ENCODE measurements at regions not wholly inside any gene's neighbourhood (a gene's known extent, or its start where the extent isn't known, plus 50 kb on each side); places are given as distances from the start of the nearest gene placed in this dataset.

DNA sequence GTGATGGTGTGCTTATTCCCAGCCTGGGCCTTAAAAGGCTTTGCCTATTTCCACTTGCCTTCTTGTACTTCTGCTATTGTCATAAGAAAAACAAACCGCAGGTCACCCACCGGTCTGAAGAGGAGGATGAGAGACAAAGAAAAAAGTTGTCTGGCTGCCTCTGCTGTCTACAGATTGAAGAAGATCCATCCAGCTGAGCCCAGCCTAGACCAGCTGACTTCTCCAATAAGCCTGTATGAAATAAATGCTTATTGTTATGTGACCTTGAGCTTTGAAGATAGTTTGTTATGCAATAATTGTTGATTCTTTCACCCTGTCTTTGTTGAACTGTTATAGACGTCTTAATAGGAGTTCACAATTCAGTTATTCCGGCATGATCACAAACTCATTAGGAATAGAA, 223.8 kb upstream of the PRSS16 start:
- Histone ChIP-seq H3K23me2 (ENCODE audit: insufficient read length, low read depth, low read length, poor library complexity, severe bottlenecking) (no peaks in the 10 kb centered on the region), H2AK5ac (ENCODE audit: insufficient read length, low read length) (no peak overlapping the region), H4K20me1 (ENCODE audit: control insufficient read depth, insufficient read depth, insufficient read length) (no peaks in the 10 kb centered on the region), H4K91ac (ENCODE audit: insufficient read length, low read depth, low read length) (no peak overlapping the region), H2BK120ac (ENCODE audit: low read depth, low read length, poor library complexity, severe bottlenecking) (no peak overlapping the region), H2BK20ac (ENCODE audit: low read depth, low read length, poor library complexity, severe bottlenecking) (no peak overlapping the region), H3K79me2 (ENCODE audit: insufficient read depth, low read length) (no peaks in the 10 kb centered on the region), H3K23ac (ENCODE audit: insufficient read length, low read depth, low read length) (no peak overlapping the region), H3K4me1 (ENCODE audit: insufficient read depth, low read length) (no peaks in the 10 kb centered on the region), H2BK12ac (ENCODE audit: insufficient read length, low read depth, low read length) (no peak overlapping the region), H3K4ac (ENCODE audit: low read depth, low read length) (no peak overlapping the region), H3K18ac (ENCODE audit: insufficient read length, low read depth, low read length) (no peak overlapping the region), H3K9me3 (ENCODE audit: control insufficient read depth, low read depth, low read length) (no peaks in the 10 kb centered on the region), H3K4me2 (ENCODE audit: insufficient read depth, insufficient read length, low read length) (no peak overlapping the region), H2AFZ (ENCODE audit: low read length) (no peak overlapping the region), H4K5ac (ENCODE audit: insufficient read length, low read depth, low read length) (no peak overlapping the region), H3K27ac (ENCODE audit: insufficient read length, low read depth, low read length) (no peak overlapping the region), H2BK5ac (ENCODE audit: insufficient read length, low read length) (no peak overlapping the region), H3T11ph (ENCODE audit: low read length) (no peak overlapping the region), H3K56ac (ENCODE audit: insufficient read length, low read depth, low read length) (no peak overlapping the region), H3K27me3 (ENCODE audit: insufficient read depth, low read length) (no peaks in the 10 kb centered on the region), H3K9ac (ENCODE audit: extremely low read depth, insufficient read length, low read length) (no peak overlapping the region), H4K8ac (replicated peaks; ENCODE audit: insufficient read length, low read depth, low read length) (no peak overlapping the region), H2BK15ac (ENCODE audit: low read depth, low read length) (no peak overlapping the region), H3K14ac (ENCODE audit: insufficient read depth, low read length) (no peak overlapping the region), H3K79me1 (ENCODE audit: insufficient read depth, low read depth, low read length, poor library complexity, severe bottlenecking) (no peaks in the 10 kb centered on the region)
- H3K4me1 Mint-ChIP-seq: peaks cover 7 to 12% of the 10 kb centered on the region in 2 experiments
- H3K36me3 Mint-ChIP-seq (ENCODE audit: insufficient read depth in 1 of 3, low read depth in 3 of 3): no peaks in the 10 kb centered on the region
- DNase-seq: no peak
- TF ChIP-seq CTCF (conservative IDR thresholded peaks at IDR 0.05): no peak
- no peaks in the 10 kb centered on the region for H3K9me3 Mint-ChIP-seq
- no peak overlapping the region for H3K4me3 Mint-ChIP-seq
- no peaks in the 10 kb centered on the region; the same call in none of the 2 replicates for H3K27me3 Mint-ChIP-seq (ENCODE audit: low read depth)
- no peak overlapping the region for H3K27ac Mint-ChIP-seq
- WGBS (ENCODE audit: extremely low coverage, insufficient read length, low lambda C conversion rate): no CpG with 5 or more reads among the region's 4 CpGs
